Astrocyte (in vitro differentiated cells and primary cell): ENCODE measurements at regions not wholly inside any gene's neighbourhood (a gene's known extent, or its start where the extent isn't known, plus 50 kb on each side); places are given as distances from the start of the nearest gene placed in this dataset.

Source experiments
- EZH2 ChIP-seq: IDR thresholded peaks from 2 replicates; pipeline ENCODE4 v1.6.1; 2012; ENCODE audit warnings: mild to moderate bottlenecking, low read length, inconsistent platforms; ENCODE audit not compliant: insufficient read depth
- TF ChIP-seq, protein P1 (sequence below): IDR thresholded peaks from 2 replicates; pipeline ENCODE4 v1.5.1; 2011; ENCODE audit warnings: low read depth, mild to moderate bottlenecking, inconsistent platforms, low read length, moderate library complexity; ENCODE audit not compliant: insufficient read depth

DNA sequence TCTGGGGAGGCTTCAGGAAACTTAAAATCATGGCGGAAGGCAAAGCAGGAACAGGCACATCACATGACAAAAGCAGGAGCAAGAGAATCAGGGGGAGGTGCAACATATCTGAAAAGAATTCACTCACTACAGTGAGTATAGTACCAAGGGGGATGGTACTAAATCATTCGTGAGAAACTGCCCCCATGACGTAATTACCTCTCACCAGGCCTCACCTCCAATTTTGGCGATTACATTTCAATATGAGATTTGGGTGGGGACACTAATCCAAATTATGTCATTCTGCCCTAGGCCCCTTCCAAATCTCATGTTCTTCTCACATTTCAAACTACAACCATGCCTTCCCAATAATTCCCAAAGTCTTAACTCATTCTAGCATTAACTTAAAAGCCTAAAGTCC lies 740.8 kb upstream of the SOX11 start:
- no peak for TF ChIP-seq EZH2
- TF ChIP-seq, protein P1, sequence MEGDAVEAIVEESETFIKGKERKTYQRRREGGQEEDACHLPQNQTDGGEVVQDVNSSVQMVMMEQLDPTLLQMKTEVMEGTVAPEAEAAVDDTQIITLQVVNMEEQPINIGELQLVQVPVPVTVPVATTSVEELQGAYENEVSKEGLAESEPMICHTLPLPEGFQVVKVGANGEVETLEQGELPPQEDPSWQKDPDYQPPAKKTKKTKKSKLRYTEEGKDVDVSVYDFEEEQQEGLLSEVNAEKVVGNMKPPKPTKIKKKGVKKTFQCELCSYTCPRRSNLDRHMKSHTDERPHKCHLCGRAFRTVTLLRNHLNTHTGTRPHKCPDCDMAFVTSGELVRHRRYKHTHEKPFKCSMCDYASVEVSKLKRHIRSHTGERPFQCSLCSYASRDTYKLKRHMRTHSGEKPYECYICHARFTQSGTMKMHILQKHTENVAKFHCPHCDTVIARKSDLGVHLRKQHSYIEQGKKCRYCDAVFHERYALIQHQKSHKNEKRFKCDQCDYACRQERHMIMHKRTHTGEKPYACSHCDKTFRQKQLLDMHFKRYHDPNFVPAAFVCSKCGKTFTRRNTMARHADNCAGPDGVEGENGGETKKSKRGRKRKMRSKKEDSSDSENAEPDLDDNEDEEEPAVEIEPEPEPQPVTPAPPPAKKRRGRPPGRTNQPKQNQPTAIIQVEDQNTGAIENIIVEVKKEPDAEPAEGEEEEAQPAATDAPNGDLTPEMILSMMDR: no peak
